GM10248 (cell line): ENCODE measurements at regions not wholly inside any gene's neighbourhood (a gene's known extent, or its start where the extent isn't known, plus 50 kb on each side); places are given as distances from the start of the nearest gene placed in this dataset.

Source experiments
- CTCF ChIA-PET: fragments of 300-600 bp; sonication (Branson Sonifier 250); formaldehyde crosslinking; extraction: SDS; loops from one replicate; lab custom pipeline; 2021; ENCODE audit warnings: antibody characterized with exemption; lab: Yijun Ruan, JAX
- POLR2A ChIA-PET: fragments of 350-650 bp; sonication (Branson Sonifier 250); formaldehyde crosslinking; extraction: SDS; loops from one replicate; lab custom pipeline; 2020; ENCODE audit warnings: antibody characterized with exemption; lab: Yijun Ruan, JAX
- DNase-seq: peaks from one replicate; pipeline ENCODE4 v3.0.0; 2012; ENCODE audit errors: extremely low spot score
- TF ChIP-seq, protein P1 (sequence below): IDR thresholded peaks from 2 replicates; pipeline ENCODE4 v1.5.1; 2012; ENCODE audit warnings: mild to moderate bottlenecking, low read depth; ENCODE audit errors: extremely low read depth, missing control alignments, control extremely low read depth

DNA sequence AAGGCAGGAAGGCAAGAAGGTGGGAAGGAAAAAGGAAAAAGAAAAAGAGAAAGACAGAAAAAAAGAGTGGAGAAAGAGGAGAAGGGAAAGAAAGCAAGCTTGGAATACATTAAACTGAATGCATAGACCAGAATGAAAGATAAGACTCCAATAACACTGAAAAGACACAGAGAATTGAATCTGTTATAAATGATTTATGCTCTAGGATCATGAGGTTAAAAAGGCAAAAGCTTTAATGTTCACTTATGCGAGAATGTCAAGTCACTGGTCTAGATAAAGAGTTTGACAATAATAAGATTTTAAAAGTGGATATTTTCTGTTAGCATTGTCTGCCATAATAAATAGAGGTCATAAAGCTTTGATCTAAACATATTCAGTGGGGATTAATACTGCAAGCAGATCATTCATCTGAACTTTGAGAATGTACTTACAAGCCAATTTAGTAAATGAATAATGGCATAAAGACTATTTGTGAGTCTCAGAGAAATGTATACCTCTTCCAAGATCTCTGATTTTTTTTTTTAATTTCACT, 1069.2 kb upstream of the SLC39A10 start:
- DNase-seq = no peak
- CTCF ChIA-PET = interaction anchor here (1.0 kb wide), 1 partner anchor 21 kb away, joined by 3 read pairs; no protein-coding TSS in a partner anchor
- TF ChIP-seq, protein P1, sequence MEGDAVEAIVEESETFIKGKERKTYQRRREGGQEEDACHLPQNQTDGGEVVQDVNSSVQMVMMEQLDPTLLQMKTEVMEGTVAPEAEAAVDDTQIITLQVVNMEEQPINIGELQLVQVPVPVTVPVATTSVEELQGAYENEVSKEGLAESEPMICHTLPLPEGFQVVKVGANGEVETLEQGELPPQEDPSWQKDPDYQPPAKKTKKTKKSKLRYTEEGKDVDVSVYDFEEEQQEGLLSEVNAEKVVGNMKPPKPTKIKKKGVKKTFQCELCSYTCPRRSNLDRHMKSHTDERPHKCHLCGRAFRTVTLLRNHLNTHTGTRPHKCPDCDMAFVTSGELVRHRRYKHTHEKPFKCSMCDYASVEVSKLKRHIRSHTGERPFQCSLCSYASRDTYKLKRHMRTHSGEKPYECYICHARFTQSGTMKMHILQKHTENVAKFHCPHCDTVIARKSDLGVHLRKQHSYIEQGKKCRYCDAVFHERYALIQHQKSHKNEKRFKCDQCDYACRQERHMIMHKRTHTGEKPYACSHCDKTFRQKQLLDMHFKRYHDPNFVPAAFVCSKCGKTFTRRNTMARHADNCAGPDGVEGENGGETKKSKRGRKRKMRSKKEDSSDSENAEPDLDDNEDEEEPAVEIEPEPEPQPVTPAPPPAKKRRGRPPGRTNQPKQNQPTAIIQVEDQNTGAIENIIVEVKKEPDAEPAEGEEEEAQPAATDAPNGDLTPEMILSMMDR = no peak
- POLR2A ChIA-PET = no interaction called here

DNA sequence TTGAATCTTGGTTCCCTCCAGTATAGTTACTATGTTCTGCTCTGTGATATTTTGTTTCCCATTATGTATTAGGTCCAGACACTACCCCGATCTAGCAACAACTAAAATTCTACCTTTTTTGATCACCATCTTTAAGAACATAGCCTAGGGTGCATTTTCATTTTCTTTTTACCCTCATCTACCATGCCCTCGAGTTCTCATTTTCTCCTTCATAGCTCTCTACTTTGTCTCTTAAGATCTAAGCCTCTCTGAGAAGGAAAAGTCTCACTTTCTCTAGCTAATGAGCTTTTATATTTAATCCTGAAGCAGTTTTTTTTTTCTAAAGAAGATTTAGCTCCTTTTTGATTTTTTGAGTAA, 1089.4 kb upstream of the SLC39A10 start:
- no peak for DNase-seq
- ChIA-PET POLR2A (no interaction called here), CTCF (interaction anchor here (0.9 to 1.5 kb wide), 3 partner anchors 9 to 20 kb away, joined by 3 to 6 read pairs (median 3); no protein-coding TSS in a partner anchor)
- TF ChIP-seq, protein P1 = no peak

- POLR2A ChIA-PET = no interaction called here
- no peak for DNase-seq
- CTCF ChIA-PET = interaction anchor here (0.9 to 1.5 kb wide), 3 partner anchors 8 to 20 kb away, joined by 3 to 6 read pairs (median 3); no protein-coding TSS in a partner anchor
- TF ChIP-seq, protein P1 = no peak
These were observed 1089.9 kb upstream of the SLC39A10 start for GRCh38 chr2:194566907-194567660.

GRCh38 chr2:194564422-194564821, 1092.6 kb upstream of the SLC39A10 start:
- ChIA-PET POLR2A (no interaction called here), CTCF (no interaction called here)
- TF ChIP-seq, protein P1 = no peak
- DNase-seq = no peak

GRCh38 chr2:194562329-194562728, 1094.7 kb upstream of the SLC39A10 start:
- ChIA-PET CTCF (interaction anchor here (1.1 kb wide), 1 partner anchor 8 kb away, joined by 3 read pairs; no protein-coding TSS in a partner anchor), POLR2A (no interaction called here)
- TF ChIP-seq, protein P1 = no peak
- no peak for DNase-seq

DNA sequence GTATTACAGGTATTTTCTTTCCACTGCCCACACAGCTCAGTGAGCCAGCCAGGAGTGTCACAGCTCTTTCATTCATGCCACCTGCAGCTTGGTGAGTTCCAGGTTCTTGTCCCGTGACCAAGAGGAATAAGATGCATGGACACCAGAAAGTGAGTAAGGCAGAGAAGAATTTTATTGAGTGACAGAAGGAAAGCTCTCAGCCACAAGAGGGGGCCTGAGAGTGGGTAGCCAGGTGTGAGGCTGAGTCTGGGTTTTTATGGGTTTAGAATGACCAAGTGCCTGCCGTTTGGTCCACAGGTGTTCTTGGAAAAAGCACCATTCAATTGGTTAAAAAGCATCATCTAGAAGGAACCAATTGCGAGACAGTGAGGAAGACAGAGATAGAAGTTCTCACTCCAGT, 1097.1 kb upstream of the SLC39A10 start:
- CTCF ChIA-PET = interaction anchor here (1.0 to 2.0 kb wide), 4 partner anchors 9 to 1100 kb away, joined by 3 to 6 read pairs (median 4); no protein-coding TSS in a partner anchor
- no peak for DNase-seq
- POLR2A ChIA-PET = no interaction called here

More for the DNA sequence above, 1097.1 kb upstream of the SLC39A10 start:
- TF ChIP-seq, protein P1 = no peak
